AG09309 (cell line): ENCODE measurements at regions not wholly inside any gene's neighbourhood (a gene's known extent, or its start where the extent isn't known, plus 50 kb on each side); places are given as distances from the start of the nearest gene placed in this dataset.

ENCODE experiments used
- DNase-seq: peaks from one replicate; pipeline ENCODE4 v3.0.0-alpha.2; 2010; ENCODE audit warnings: low read depth
- H3K4me3 ChIP-seq: 2 replicates; pipeline ENCODE4 v1.5.1; 2011; ENCODE audit warnings: mild to moderate bottlenecking, low read depth, low read length, moderate library complexity; ENCODE audit not compliant: control insufficient read depth
- TF ChIP-seq, protein P1 (sequence below): IDR thresholded peaks from 2 replicates; pipeline ENCODE4 v1.5.1; 2011; ENCODE audit warnings: mild to moderate bottlenecking, low read depth, low read length, inconsistent platforms; ENCODE audit not compliant: insufficient read depth, control insufficient read depth; ENCODE audit errors: missing control alignments

GRCh38 chr1:2927393-2928360, 93.6 kb upstream of the ACTRT2 start:
- TF ChIP-seq, protein P1, sequence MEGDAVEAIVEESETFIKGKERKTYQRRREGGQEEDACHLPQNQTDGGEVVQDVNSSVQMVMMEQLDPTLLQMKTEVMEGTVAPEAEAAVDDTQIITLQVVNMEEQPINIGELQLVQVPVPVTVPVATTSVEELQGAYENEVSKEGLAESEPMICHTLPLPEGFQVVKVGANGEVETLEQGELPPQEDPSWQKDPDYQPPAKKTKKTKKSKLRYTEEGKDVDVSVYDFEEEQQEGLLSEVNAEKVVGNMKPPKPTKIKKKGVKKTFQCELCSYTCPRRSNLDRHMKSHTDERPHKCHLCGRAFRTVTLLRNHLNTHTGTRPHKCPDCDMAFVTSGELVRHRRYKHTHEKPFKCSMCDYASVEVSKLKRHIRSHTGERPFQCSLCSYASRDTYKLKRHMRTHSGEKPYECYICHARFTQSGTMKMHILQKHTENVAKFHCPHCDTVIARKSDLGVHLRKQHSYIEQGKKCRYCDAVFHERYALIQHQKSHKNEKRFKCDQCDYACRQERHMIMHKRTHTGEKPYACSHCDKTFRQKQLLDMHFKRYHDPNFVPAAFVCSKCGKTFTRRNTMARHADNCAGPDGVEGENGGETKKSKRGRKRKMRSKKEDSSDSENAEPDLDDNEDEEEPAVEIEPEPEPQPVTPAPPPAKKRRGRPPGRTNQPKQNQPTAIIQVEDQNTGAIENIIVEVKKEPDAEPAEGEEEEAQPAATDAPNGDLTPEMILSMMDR: no peak
- no peak overlapping the region for H3K4me3 ChIP-seq
- DNase-seq: no peak

GRCh38 chr1:2928366-2929325, 92.6 kb upstream of the ACTRT2 start:
- no peak overlapping the region for H3K4me3 ChIP-seq
- TF ChIP-seq, protein P1: no peak
- DNase-seq: no peak

GRCh38 chr1:2929335-2929734, 91.9 kb upstream of the ACTRT2 start:
- DNase-seq: no peak
- TF ChIP-seq, protein P1: no peak
- no peak overlapping the region for H3K4me3 ChIP-seq

GRCh38 chr1:2930016-2930815, 91.1 kb upstream of the ACTRT2 start:
- TF ChIP-seq, protein P1: no peak

DNA sequence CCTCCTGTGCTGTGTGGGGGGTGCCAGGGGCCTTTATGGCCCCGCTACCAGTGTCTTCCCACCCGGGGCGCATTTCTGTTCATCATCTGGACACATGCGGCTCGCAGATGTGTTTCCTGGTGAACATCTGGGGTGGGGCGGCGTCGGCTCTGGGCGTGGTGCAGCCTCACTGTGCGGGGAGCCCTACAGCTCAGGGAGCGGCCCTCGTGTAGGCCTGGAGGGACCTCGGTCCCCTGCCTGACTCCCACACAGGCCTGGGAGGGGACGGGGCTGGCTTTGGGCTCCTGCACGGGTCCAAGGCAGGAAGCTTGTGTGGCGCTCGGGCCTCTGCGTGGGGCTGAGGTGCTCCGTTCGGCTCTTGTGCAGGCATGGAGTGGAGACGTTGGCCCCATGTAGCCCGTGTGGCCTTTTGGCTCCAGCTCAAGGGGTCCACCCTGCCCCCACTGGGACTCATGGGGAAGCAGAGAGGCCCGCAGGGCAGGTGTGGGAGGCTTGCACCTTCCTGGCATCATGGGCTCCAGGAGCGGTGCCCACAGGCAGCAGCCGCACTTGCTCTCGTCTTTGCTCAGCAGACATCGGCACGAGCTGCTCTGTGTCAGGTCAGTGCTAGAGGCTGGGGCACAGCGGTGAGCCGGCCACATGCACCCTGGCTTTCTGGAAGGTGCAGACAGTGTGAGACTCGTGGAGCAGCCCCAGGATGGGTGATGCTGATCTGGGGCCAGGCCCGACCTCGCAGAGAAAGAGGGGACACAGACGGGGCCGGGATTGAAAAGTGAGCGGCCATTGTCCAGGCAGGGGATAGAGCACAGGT, 90.1 kb upstream of the ACTRT2 start:
- TF ChIP-seq, protein P1: no peak
- no peak for DNase-seq
- no peak overlapping the region for H3K4me3 ChIP-seq

More at GRCh38 chr1:2930016-2930815, 91.1 kb upstream of the ACTRT2 start:
- no peak for DNase-seq
- no peak overlapping the region for H3K4me3 ChIP-seq
